GM19452 (cell line): ENCODE measurements at regions not wholly inside any gene's neighbourhood (a gene's known extent, or its start where the extent isn't known, plus 50 kb on each side); places are given as distances from the start of the nearest gene placed in this dataset.

ENCODE experiments used
- ATAC-seq: cut with Tn5 transposase; IDR thresholded peaks from one replicate; pipeline ENCODE4 v1.9.1; 2021; ENCODE audit not compliant: unreplicated experiment

DNA sequence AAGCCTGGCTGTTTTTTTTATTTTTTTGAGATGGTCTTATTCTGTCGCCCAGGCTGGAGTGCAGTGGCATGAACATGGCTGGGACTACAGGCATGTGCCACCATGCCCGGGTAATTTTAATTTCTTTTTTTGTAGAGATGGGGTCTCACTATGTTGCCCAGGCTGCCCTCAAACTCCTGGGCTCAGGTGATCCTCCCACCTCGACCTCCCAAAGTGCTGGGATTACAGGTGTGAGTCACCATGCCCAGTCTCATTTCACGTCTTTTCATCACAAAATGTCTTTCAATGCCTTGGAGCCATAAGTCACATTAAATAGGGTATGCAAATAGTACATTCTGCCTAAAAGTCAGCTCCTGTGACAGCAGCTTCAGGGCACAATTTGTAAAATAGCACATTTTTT lies 52.8 kb downstream of the SOX2 start:
- ATAC-seq = no peak

DNA sequence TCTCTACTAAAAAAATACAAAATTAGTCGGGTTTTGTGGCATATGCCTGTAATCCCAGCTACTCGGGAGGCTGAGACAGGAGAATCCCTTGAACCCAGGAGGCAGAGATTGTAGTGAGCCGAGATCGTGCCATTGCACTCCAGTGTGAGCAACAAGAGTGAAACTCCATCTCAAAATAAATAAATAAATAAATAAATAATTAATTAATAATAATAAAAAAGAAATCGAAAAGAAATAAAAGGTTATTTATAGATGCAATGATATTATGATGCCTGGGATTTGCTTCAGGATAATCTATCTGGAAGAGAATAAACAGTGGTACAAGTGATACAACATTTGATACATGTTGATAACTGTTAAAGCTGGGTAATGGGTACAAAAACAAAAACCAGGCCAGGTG lies 58.6 kb downstream of the SOX2 start:
- no peak for ATAC-seq

DNA sequence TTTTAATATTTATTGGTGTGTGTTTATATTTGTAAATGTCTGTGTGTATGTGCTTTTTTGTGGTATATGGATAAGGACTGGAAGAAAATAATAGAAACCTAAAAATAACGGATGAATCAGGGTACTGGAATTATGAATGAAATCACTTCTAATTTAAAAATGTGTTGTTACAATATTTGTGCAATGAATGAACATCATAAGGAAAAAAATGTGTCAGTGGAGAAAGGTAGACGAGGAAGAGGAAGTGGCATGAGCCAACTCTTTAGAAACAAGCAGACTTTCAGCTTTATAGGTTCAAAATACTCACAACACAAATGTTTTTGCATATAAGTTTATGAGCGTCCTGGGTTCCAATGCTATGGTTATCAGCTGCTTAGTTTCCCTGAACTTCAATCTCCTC lies 59.4 kb downstream of the SOX2 start:
- no peak for ATAC-seq

DNA sequence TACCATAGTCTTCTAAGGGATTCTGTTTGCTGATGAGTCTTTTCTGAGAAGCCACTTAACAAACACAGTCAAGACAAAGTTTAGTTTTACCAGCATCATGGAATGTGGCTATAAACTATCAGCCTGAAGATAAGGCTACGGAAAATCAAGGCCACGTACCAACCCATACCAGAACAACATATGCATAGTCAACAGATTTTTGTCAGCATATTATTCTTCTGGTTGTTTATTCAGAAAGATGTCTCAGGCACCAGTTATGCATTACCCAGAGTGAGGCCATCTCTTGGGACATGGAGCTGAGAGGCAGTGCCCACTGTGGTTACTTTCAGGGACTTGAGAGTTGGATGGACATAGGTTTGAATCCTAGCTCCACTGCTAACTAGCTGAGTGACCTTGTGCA lies 60.4 kb downstream of the SOX2 start:
- ATAC-seq = no peak

DNA sequence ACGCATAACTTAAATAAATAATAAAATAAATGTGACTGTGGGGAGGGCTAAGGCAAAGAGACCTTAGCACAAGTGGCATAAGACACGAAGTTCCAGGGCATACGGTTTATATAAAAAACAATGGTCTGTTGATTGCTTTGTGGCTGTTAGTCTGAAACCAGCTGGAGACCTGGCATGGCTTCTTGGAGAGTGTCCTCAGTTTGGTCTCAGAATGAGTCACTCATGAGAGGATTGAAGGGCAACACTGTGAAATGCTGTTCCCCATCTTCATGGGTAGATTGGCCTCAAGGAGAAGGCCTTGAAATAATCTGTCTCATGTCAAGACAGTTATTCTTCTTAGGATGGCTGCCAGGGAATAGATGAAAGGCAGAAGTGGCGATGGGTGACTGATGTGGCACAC lies 62.2 kb downstream of the SOX2 start:
- ATAC-seq = no peak

DNA sequence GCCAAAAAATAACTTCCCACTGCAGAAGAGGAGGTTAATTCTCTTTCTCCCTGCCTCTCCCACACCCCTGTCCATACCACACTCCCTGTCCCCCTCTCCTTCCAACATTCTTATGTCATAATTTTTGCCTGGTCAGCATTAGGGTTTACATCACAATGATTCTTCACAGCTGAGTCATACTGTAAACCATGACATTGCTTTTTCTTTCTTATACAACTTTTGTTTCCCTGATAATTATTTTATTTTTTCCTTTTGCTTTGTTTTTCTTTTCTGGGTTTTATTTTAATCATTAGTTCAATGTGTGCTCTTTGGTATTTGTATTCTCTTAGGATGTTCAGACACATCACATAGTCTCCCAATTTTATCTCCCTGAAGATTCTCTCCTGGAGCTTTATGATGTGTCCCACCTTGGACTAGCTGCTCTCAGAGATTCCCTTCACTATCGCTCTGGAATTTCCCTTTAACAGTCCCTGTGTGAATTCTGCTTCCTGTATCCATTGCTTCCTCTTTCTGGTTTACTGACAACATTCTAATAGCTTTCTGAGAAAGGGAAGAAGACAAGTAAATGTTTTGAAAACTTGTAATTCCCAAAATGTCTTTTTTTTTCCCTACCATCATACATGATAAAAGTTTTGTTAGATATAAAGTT lies 70.7 kb downstream of the SOX2 start:
- ATAC-seq = no peak

DNA sequence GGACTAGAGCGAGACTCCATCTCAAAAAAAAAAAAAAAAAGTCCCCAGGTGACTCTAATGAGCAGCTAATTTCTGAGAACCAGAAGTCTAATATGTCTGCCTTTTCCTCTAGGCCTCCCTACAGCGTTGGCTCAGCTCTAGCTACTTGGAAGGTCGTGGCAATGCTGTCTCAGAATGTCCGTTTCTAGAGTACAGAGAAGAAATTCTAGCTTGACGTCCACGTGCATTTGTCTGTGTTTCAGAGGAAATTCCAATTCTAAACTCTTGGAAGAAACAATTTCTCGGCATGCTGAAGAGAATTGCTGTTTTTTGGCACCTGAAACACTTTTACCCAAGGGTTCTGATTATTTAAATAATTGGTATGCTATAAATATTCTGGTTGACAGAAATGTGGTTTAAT lies 78.8 kb downstream of the SOX2 start:
- no peak for ATAC-seq

DNA sequence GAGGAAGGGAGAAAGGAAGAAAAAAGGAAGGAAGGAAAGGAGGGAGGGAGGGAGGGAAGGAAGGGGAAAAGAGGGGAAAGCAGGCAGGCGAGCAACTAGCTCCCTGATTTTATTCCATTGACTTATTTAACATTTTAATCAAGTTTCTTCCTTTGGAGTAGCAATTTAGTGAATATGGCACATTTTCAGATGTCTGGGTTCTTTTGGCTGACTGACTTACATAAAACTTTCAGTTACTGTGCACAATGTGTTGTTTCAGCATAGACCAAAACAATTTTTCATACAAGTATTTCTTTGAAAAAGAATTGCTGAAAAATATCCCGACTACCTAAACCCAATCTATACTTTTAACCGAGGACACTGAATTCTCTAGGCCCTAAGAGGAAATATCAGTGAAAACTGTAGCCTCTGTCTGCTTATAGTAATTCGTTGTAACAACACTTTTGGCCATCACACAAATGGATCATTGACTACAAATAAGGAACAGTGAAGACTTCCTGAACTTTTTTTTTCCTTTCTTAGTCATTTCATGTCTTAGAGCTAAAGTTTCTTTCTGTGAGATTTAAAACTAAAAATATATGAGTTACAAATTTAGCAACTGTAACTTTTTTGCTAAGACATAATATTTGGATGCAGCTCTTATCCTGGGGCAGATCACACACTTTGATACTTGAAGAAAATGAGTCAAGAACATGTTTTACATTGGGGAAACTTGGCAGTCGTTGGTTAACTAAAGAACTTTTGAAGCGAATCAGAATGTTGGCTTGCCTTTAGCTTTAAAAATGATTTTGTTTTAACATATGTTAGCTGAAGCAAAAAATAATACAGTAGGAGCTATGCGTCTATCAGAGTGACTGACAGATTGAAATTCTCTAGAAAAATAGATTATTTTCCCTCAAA lies 79.6 kb downstream of the SOX2 start:
- ATAC-seq = no peak

DNA sequence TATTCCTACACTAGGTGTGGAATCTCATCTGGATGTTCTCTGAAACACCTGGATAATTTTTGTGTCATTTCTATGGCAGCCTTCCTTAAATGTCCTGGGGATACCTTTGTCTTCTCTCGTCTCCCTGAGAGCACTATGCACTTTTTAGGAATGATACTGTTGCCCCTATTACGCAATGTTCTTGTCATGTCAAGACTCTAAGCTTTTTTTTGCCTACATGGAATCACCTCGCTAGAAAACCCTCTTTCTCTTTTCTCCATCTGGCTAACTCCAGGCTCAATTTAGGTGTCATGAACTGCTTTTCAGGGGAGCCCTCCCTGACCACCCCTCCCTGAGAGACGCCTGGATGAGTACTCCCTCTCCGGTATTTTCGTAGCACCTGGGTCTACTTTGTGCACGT lies 81.3 kb downstream of the SOX2 start:
- ATAC-seq = no peak

DNA sequence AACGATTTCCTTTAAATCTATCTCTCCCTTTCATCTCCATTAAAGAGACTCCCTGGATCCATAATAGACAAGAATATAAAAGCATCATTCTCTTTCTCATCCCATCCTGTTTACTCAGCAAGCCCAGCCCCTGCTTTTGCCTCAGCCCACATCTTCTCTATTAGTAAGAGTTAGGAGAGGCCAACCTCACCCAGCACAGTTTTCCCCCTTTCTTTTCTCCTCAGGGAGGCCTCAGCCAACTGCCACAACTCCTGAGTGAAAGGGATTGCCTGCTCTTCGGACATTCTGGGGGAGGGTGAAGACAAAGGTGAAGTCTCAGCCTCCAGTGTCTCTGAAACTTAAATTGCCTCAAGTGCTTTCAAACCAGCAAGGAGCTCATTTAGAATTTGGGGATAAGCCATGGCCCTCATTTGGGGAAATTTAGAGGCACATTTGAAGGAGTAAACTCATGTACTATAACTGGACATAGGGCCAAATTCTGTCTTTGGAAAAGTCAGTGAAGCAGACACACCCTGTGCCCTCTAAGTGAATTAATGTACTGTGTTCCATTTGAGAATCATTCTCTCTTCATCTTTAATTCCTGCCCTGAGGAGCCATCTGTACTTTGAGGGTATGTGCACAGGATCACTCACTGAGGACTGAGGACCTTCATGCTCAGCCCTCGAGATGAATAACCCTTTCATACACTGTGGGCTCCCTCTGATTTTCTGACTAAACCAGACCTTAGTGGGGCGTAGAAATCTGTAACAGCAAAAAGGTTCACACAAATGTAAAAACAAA lies 82.5 kb downstream of the SOX2 start:
- no peak for ATAC-seq

DNA sequence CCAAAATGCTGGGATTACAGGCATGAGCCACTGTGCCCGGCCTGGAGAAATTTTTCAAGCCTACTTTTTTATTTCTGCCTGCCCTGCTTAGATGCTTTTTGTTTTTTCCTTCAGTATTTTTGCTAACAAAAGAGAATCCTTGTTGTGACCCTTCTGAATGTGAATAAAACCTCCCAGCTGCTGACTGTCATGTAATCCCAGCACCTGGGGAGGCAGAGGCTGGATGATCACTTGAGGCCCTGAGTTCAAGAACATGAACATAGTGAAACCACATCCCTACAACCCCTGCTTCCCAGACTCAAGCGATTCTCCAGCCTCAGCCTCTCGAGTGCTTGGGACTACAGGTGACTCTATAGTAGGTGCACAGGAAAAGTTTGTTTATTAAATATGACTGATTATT lies 84.9 kb downstream of the SOX2 start:
- no peak for ATAC-seq

DNA sequence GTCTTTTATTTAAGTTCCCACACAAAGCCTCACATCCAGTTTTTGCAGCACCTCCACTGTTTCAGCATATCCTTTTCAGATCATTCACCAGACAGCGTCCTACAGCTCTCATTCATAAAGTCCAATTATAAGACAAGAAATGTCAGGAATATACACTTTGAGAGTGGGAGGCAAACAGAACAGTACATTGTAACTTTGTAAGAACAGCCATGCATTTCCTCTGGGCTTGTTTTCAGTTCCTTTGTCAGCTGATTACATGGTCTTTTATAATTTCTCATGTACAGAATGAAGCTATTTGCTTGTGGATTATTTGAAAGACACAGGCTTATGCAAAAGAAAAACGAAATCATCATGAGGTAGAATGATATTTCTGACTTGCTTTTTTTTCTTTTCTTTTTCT lies 85.7 kb downstream of the SOX2 start:
- no peak for ATAC-seq

DNA sequence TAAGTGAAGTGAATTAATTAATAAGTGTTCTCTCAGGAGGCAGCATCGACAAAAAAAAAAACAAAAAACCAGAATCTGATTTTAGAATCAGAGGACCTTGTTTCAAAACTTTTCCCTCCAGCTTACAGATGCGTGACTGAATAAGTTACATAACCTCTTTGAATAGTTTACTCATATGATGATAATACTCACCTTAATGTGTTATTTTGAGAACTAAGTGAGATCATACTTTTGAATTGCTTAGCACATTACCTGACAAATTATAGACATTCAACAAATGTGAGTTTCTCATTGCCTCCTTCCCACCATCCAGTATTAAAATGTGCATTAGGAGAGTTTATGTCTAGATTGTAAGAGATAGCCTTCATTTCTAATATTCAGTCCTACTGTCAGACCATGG lies 94.0 kb downstream of the SOX2 start:
- no peak for ATAC-seq

DNA sequence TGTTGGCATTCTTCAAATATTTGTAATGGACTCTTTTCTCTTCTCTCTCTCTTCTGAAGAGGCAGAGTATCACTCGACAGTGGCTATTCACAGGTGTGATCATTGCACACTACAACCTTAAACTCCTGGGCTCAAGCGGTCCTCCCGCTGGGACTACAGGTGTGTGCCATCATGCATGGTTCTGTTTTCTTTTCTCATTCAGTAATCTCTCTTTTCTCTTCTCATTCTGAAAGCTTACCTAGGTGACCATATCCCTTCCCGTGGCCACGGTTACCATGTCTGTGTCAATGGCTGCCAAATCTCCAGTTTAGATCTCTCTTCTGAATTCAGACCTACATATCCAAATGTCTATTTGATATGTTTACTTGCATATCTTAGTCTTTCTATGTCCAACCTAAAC lies 96.3 kb downstream of the SOX2 start:
- no peak for ATAC-seq

DNA sequence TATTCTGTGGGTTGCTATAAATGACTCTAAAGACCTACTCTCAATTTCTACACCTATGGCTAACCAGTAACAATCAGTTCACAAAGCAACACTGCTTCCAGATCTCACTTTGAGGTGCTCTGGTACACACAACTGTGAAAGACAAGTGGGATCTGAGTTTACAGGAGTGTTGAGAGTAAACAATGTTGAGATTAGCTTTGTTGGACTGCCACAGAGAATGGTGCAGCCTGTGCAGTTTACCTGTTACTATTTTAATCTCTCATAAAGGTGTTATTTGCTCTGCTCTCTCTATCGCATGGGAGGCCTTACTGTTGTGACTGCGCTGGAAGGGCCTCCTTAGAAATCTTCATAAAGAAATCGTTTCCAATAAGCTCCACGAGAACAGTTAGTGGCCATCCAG lies 112.0 kb downstream of the SOX2 start:
- no peak for ATAC-seq

DNA sequence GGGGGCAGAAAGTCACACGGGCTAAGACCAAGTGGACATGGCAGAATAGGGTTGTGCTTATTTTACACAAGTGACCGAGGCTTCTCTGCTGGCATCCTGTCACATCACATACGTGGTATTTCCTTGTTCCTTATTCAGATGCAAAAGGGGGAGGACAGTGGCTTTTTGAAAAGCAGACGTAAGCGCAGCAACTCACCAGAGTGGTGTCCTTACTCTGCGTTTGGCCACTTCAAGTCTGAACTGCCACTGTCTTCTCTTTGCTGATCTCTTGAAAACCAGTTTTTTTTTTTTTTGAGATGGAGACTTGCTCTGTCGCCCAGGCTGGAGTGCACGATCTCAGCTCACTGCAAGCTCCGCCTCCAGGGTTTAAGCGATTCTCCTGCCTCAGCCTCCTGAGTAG lies 113.2 kb downstream of the SOX2 start:
- ATAC-seq = no peak

DNA sequence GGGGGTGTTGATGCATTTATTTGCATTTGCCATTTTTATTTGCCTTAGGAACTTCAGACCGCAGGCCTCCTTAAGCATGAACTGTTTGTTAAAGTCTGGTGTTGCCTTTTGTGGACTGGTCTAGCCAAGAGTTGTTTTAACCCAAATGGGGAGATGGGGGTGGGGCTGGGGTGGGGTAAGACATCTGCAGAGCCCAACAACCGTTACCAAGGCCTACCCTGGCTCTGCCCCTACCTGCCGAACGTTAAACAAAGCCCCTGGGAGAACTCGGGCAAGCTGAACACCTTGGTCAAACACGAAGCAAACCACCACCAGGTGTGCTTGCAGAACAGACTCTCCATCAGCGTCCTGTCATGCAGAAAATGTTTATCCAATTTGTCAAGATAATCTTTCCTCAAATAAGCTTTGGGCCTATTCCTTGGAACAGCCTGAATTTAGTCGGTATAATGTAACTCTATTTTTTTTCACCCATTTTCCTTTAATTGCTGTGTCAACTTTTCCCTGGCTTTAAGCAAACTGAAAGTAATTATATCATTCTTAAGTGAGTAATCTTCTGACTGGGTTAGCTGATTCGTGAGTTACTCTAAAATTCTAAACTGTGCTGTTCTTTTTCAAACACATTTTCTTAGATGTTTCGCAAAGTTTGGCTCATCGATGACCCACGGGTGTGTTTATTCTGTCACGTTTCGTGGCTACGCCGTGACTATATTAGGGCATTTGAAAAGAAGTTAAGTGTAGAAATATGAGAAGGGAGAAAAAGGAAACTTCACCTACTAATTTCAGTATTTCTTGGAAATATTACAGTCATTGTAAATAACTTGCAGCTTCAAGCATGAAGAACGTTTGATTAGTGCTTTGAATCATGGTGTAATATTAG lies 127.6 kb downstream of the SOX2 start:
- no peak for ATAC-seq

DNA sequence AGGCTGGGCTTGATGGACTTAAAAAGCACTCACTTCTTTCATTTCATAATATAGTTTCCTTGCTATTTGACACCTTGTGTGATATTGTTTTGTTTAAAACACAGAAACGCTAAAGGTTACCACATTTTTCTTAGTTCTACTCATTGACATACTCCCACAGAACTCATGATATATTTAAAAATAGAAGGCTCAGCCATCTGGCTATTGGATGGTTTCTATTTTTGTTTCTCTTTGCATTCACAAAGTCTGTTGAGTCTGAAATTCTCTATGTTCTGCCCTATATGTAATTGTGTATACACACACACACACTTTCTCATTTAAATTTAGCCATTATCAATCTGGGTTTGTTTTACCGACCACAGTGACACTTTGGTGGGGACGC lies 128.2 kb downstream of the SOX2 start:
- no peak for ATAC-seq

DNA sequence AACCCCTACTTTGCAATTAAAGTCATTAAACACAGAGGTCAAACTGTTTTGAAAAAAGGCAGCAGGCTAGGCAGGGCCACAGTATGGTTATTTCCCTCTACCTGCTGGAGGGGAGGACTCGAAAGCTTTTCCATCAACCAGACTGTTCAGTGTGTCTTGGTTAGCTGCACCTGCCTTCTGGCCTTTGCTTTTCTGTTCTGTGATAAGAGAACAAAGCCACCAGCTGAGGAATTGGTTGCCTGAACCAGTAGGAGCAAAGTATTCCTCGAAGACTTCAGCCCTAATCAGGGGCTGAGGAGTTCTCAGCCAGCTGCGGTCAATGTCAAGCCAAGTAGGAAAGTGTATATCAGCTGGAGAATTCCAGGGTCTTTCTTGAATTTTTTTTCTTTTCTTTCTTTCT lies 132.5 kb downstream of the SOX2 start:
- no peak for ATAC-seq

DNA sequence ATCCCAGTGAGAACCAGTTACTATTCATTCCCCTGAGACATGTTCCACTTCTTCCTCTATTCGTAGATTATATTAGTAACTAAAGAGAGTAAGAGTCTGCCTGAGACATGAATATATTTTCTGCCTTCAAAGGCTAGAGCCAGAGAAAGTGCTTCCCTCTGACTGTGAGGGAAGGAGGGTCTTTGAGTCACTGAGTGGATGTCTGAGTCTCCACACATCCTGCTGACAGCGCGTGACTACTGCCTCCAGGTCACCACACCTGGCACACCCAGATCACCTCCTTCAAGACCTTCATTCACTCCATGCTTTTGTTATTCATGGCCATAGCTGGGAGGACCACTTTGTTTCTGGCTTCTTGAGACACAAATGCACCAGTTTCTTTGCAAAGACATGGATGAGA lies 135.6 kb downstream of the SOX2 start:
- no peak for ATAC-seq

DNA sequence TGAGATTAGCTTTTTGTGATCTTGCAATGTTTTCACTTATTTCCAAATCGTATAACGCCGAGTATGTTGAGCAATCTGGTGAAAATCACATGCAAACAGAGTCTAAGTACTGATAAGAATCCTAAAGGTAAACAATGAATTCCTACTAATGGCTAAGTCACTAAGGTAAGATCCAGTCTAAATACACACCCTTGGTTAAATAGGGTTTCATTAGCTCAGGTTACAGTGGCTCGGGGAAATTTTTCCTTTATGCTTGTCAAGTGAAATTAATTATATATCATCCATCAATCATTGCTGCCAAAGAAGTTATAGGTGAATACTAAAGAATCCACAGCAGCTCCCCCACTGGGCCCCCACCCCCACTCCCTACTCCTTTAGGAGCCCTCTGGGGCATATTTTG lies 139.3 kb downstream of the SOX2 start:
- no peak for ATAC-seq
